ENCODE measurements at regions not wholly inside any gene's neighbourhood (a gene's known extent, or its start where the extent isn't known, plus 50 kb on each side); places are given as distances from the start of the nearest gene placed in this dataset.

GRCh38 chr20:17838921-17839320 lies 129.7 kb downstream of the SNX5 start:
- Mint-ChIP-seq H3K27ac (no peak overlapping the region), H3K27me3 (ENCODE audit: low read depth in 2 of 2) (no peaks in the 10 kb centered on the region), H3K4me1 (peaks cover 8 to 9% of the 10 kb centered on the region in 2 donors), H3K4me3 (no peak overlapping the region), H3K36me3 (no peaks in the 10 kb centered on the region), H3K9me3 (no peaks in the 10 kb centered on the region)
- Histone ChIP-seq H3K4me1 (ENCODE audit: control insufficient read depth, insufficient read depth, low read length) (peaks cover 12% of the 10 kb centered on the region), H3K27me3 (ENCODE audit: control insufficient read depth, insufficient read depth, low read length) (no peaks in the 10 kb centered on the region), H3K36me3 (ENCODE audit: control insufficient read depth, insufficient read depth, low read length) (no peaks in the 10 kb centered on the region), H3K27ac (ENCODE audit: low read length) (no peak overlapping the region), H3K4me3 (ENCODE audit: low read length) (no peak overlapping the region), H3K9me3 (ENCODE audit: control insufficient read depth, insufficient read depth, low read length) (no peaks in the 10 kb centered on the region)
- WGBS (ENCODE audit: insufficient coverage) = 89% methylated on average over 4 of the region's 4 CpGs
- ATAC-seq (no peak), DNase-seq (no peak)
- no peak for TF ChIP-seq CTCF (IDR thresholded peaks at IDR 0.05)
- intact Hi-C loops (cut with micrococcal nuclease) = no loop called here

GRCh38 chr20:17837179-17837578 lies 131.4 kb downstream of the SNX5 start:
- Mint-ChIP-seq H3K27me3 (ENCODE audit: low read depth in 2 of 2) (no peaks in the 10 kb centered on the region), H3K36me3 (no peaks in the 10 kb centered on the region), H3K4me1 (no peaks in the 10 kb centered on the region), H3K9me3 (no peaks in the 10 kb centered on the region), H3K4me3 (no peak overlapping the region), H3K27ac (no peak overlapping the region)
- DNase-seq (no peak), ATAC-seq (no peak)
- TF ChIP-seq CTCF (IDR thresholded peaks at IDR 0.05) = no peak
- H3K9me3 ChIP-seq (ENCODE audit: control insufficient read depth, insufficient read depth, low read length) = no peaks in the 10 kb centered on the region
- intact Hi-C loops (cut with micrococcal nuclease) = no loop called here
- H3K4me1 ChIP-seq (ENCODE audit: control insufficient read depth, insufficient read depth, low read length) = no peaks in the 10 kb centered on the region
- no peak overlapping the region for H3K27ac ChIP-seq (ENCODE audit: low read length)
- no peaks in the 10 kb centered on the region for H3K36me3 ChIP-seq (ENCODE audit: control insufficient read depth, insufficient read depth, low read length)
- no peaks in the 10 kb centered on the region for H3K27me3 ChIP-seq (ENCODE audit: control insufficient read depth, insufficient read depth, low read length)
- H3K4me3 ChIP-seq (ENCODE audit: low read length) = no peak overlapping the region
- WGBS (ENCODE audit: insufficient coverage) = 93% methylated on average over 3 of the region's 3 CpGs

GRCh38 chr20:17836303-17836861 lies 132.2 kb downstream of the SNX5 start:
- intact Hi-C loops (cut with micrococcal nuclease) = no loop called here
- Mint-ChIP-seq H3K27me3 (ENCODE audit: low read depth in 2 of 2) (no peaks in the 10 kb centered on the region), H3K27ac (no peak overlapping the region), H3K4me3 (no peak overlapping the region), H3K4me1 (no peaks in the 10 kb centered on the region), H3K36me3 (no peaks in the 10 kb centered on the region), H3K9me3 (no peaks in the 10 kb centered on the region)
- DNase-seq = no peak
- Histone ChIP-seq H3K27me3 (ENCODE audit: control insufficient read depth, insufficient read depth, low read length) (no peaks in the 10 kb centered on the region), H3K36me3 (ENCODE audit: control insufficient read depth, insufficient read depth, low read length) (no peaks in the 10 kb centered on the region), H3K4me3 (ENCODE audit: low read length) (no peak overlapping the region), H3K27ac (ENCODE audit: low read length) (no peak overlapping the region), H3K9me3 (ENCODE audit: control insufficient read depth, insufficient read depth, low read length) (no peaks in the 10 kb centered on the region), H3K4me1 (ENCODE audit: control insufficient read depth, insufficient read depth, low read length) (no peaks in the 10 kb centered on the region)
- TF ChIP-seq CTCF (IDR thresholded peaks at IDR 0.05) = no peak
- ATAC-seq = no peak
- 91% methylated on average over 12 of the region's 12 CpGs for WGBS (ENCODE audit: insufficient coverage)

GRCh38 chr20:17835934-17836300 lies 132.7 kb downstream of the SNX5 start:
- 90% methylated on average over 9 of the region's 9 CpGs for WGBS (ENCODE audit: insufficient coverage)
- intact Hi-C loops (cut with micrococcal nuclease) = no loop called here
- H3K27me3 ChIP-seq (ENCODE audit: control insufficient read depth, insufficient read depth, low read length) = no peaks in the 10 kb centered on the region
- no peaks in the 10 kb centered on the region for H3K9me3 Mint-ChIP-seq
- H3K27ac Mint-ChIP-seq = no peak overlapping the region
- no peak overlapping the region for H3K27ac ChIP-seq (ENCODE audit: low read length)
- no peak for TF ChIP-seq CTCF (IDR thresholded peaks at IDR 0.05)
- H3K36me3 ChIP-seq (ENCODE audit: control insufficient read depth, insufficient read depth, low read length) = no peaks in the 10 kb centered on the region
- H3K36me3 Mint-ChIP-seq = no peaks in the 10 kb centered on the region
- no peaks in the 10 kb centered on the region for H3K4me1 ChIP-seq (ENCODE audit: control insufficient read depth, insufficient read depth, low read length)
- DNase-seq = no peak
- no peaks in the 10 kb centered on the region for H3K4me1 Mint-ChIP-seq
- H3K4me3 ChIP-seq (ENCODE audit: low read length) = no peak overlapping the region
- H3K27me3 Mint-ChIP-seq (ENCODE audit: low read depth in 2 of 2) = no peaks in the 10 kb centered on the region
- no peak overlapping the region for H3K4me3 Mint-ChIP-seq
- H3K9me3 ChIP-seq (ENCODE audit: control insufficient read depth, insufficient read depth, low read length) = no peaks in the 10 kb centered on the region
- ATAC-seq = no peak
